Effector CD4-positive, alpha-beta T cell (primary cell): ENCODE measurements at regions not wholly inside any gene's neighbourhood (a gene's known extent, or its start where the extent isn't known, plus 50 kb on each side); places are given as distances from the start of the nearest gene placed in this dataset.
"Not testable (repeated sequence)": the region's sequence is repeated elsewhere in the genome, so short reads cannot be mapped to it uniquely, and the experiment has no call there.

ENCODE experiments used
- DNase-seq: peaks from one replicate; pipeline ENCODE4 v3.0.0-alpha.2; 2020

DNA sequence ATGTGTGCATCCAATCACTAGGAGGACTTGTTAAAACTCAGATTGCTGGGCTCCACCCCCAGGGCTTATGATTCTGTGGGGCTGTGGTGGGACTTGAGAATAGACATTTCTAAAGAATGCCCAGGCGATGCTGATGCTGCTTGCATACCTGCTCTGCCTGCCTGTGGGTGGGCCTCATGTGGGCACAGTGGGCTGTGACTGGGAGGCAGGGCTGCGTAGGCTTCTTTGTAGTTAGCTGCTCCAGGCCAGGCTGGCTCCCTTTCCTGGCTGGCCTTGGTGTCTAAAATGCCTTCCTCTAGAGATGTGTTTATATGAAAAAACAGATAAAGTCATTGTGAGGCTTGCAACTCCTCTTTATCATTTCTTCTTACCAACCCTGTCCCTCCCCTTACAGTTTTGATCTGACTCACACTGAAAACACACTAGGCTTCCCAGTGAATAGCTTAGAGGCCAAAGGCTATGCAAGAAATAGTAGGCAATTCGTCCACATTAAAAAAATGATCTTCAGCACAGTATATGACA, 495.5 kb upstream of the MAP3K7 start:
- DNase-seq = no peak

- no peak for DNase-seq
Observed at GRCh38 chr6:91081452-91082067, 494.7 kb upstream of the MAP3K7 start.

GRCh38 chr6:91080871-91081270, 494.0 kb upstream of the MAP3K7 start:
- DNase-seq = no peak

- no peak for DNase-seq
Observed at GRCh38 chr6:91079969-91080368, 493.1 kb upstream of the MAP3K7 start.

DNA sequence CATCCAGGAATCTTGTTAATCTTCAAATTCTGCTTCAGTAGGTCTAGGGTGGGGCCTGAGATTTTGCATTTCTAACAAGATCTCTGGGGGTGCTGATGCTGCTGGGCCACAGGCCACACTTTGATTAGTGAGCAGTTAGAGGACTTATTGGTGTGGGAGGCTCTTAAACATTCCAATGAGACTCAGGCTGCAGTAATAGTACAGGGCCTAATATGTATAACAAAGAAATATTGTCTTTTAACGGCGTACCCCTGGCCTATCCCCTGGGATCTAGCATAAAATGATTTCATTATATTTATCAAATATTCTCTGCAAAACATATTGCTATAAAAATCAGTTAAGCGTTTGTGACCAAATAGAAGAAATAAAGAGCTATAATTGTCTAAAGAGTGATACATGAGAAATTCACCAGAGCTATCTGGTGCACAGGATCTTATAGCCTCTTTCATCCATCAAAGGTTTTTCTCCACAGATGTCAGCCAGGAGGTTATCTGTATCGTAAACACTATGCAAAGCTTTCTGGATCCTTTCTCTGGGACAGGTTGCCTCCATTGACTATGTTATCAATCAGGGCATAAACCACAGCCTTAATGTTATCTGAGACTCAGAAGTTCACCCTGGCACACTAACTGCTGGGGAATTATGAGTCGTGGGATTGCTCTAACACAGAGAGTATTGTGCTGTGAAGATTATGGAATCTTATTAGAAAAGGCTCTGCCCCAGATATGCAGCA, 488.5 kb upstream of the MAP3K7 start:
- no peak for DNase-seq

DNA sequence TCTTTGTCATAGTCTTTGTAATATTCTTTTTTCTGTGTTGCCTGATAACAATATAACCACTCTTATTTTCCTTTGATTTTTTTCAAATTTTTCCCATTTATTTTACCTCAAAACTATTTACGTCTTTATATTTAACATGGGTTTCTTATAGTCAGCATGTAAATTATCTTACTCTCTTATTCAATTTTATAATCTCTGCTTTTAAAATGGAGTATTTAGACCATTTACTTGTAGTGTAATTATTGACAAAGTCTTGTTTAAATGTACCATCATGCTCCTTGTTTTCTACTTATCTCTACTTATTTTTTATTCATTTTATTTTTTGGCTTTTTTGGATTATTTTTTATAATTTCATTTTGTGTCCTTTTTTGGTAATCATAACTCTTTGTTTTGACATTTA, 476.5 kb upstream of the MAP3K7 start:
- no peak for DNase-seq

DNA sequence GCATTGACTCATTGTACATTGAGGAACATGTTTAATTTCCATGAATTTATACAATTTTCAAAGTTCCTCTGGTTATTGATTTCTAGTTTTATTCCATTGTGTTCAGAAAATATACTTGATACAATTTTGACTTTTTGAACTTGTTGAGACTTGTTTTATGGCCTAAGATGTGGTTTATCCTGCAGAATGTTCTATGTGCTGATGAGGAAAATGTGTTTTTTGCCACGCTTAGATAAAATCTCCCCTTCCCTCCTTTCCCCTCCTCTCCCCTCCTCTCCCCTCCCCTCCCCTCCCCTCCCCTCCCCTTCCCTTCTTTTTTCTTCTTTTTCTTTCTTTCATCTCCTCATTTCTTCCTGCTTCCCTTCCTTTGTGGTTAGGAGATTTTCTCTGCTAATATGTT, 470.8 kb upstream of the MAP3K7 start:
- DNase-seq = no peak

- no peak for DNase-seq
Observed at GRCh38 chr6:91055959-91056358, 469.1 kb upstream of the MAP3K7 start.

GRCh38 chr6:91052473-91053450, 465.9 kb upstream of the MAP3K7 start:
- not testable (repeated sequence) for DNase-seq

DNA sequence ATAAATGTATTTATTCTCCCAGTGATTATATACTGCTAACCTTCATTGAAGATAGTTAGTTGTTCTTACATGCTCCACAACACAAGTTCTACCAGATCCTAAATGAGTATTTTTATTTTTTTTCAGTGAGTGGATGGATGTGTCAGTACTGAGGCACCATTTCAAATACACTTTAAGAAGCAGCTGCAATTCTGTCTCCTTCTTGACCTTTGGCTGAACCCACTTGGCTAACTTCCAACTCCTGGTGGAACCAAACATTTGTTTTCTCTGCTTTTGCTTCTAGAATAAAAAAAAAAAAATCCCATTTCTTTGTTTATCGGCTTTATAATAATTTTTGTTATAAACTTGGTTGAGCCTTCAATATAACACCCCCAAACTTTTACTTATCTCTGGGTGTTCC, 458.3 kb upstream of the MAP3K7 start:
- DNase-seq = no peak

DNA sequence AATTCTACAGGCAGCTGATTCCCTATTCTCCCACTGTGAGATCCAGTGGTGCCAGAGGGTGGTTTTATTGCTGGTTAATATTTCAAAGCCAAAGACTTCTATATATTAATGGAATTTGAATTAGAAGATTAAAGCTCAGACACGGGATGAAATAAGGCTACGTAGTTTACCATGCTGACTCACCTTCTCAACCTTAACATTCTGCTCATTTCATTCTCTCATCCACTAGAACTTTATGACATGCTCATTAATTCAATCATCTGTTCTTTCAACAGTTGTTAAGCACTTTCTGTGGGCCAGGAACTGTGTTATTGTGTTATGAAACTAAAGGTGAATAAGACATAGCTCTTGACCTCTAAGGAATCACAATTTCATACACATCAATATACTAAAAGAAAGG, 456.9 kb upstream of the MAP3K7 start:
- DNase-seq = no peak

DNA sequence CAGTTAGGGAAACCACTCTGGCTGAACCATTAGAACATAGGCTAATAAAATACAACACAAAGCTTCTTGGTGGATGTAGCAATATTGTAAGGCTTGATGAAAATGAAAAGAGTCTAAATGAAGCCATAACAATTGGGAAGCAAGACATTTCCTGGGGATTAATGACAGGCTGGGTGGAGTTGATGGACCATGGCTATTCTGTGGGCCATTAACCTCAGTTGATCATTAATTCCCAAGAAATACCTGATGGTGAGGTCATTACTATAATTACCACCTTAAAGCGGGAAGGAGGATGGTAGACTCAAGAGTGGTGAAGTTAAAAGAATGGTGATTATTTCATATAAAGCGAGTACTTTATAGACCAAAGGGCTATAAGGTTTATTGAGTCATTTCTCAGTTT, 455.8 kb upstream of the MAP3K7 start:
- no peak for DNase-seq

- no peak for DNase-seq
Observed at GRCh38 chr6:91033964-91034363, 447.1 kb upstream of the MAP3K7 start.

GRCh38 chr6:91031581-91031980, 444.7 kb upstream of the MAP3K7 start:
- no peak for DNase-seq

- no peak for DNase-seq
Observed at GRCh38 chr6:91029211-91029610, 442.3 kb upstream of the MAP3K7 start.

- DNase-seq = no peak
Observed at GRCh38 chr6:91023529-91023928, 436.7 kb upstream of the MAP3K7 start.

- DNase-seq = no peak
Observed at GRCh38 chr6:91020744-91021143, 433.9 kb upstream of the MAP3K7 start.

- DNase-seq = no peak
Observed at GRCh38 chr6:91018586-91018985, 431.7 kb upstream of the MAP3K7 start.

GRCh38 chr6:91013511-91013910, 426.6 kb upstream of the MAP3K7 start:
- DNase-seq = no peak

DNA sequence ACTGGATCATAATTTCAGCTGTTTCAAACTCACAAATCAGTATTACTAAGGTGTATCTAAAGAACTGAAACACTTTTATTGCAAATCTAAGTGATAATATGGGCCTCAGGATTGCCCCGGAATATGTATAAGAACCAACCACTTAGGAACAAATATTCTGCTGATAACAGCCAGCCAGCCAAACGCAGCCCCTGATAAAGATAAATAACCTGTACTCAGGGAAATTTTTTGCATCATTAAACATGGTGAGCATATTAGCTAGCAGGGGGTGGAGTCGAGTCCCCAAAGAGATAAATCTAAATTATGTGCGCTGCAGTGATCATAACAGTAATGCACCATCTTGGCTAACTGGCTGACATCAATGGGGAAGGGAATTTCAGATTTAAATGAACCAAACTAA, 410.2 kb upstream of the MAP3K7 start:
- DNase-seq = no peak

DNA sequence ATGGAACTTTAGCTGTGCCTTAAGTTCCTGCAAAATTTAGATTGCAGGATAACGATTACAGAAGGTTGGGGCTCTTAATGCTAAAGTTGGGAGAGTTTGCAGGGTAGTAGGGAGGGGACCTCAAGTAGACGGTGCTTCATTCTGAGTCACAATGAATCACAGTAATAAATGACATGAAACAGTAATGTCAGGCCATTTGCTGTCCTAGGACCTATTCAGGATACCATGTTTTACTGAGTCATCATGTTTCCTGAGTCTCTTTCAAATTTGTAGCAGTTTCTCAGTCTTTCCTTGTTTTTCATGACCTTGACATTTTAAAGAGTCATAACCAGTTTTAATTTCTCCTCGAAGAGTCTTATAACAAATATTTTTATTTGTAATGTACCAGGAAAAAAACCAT, 406.9 kb upstream of the MAP3K7 start:
- DNase-seq = no peak

GRCh38 chr6:90989763-90990162, 402.9 kb upstream of the MAP3K7 start:
- no peak for DNase-seq

DNA sequence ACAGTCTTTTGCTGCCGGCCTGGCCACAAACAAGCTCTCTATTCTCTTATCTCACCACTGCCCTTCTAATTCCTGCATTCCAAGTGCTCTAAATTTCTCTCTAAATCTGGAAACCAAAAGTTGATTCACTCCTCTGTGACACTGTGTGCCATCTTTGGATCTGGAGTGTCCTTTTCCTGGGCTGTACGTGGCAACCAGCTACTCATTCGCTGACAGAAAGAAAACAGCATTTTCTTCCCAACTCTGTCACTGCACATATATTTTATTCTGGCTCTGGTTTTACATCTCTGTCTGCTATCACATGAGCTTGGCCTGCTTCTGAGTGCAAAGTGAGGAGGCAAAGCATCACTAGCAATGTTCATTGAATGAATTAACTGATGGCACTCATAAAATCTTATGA, 397.2 kb upstream of the MAP3K7 start:
- DNase-seq = no peak
